HEK293T (cell line): ENCODE measurements at regions not wholly inside any gene's neighbourhood (a gene's known extent, or its start where the extent isn't known, plus 50 kb on each side); places are given as distances from the start of the nearest gene placed in this dataset.

Experiments
- ELF4 ChIP-seq: fragments of 450-650 bp; IDR thresholded peaks from 2 replicates; pipeline ENCODE4 v1.6.1; 2017; ENCODE audit warnings: antibody characterized with exemption
- FOXM1 ChIP-seq: fragments of 450-650 bp; IDR thresholded peaks from 2 replicates; pipeline ENCODE4 v1.6.1; 2017; ENCODE audit warnings: mild to moderate bottlenecking, borderline replicate concordance
- NFRKB ChIP-seq: fragments of 450-650 bp; IDR thresholded peaks from 2 replicates; pipeline ENCODE4 v1.6.1; 2016; ENCODE audit warnings: mild to moderate bottlenecking, moderate library complexity
- SP1 ChIP-seq: fragments of 450-650 bp; IDR thresholded peaks from 2 replicates; pipeline ENCODE4 v1.6.1; 2017
- SUZ12 ChIP-seq: fragments of 450-650 bp; IDR thresholded peaks from 2 replicates; pipeline ENCODE4 v1.6.1; 2016; ENCODE audit warnings: mild to moderate bottlenecking
- TARDBP ChIP-seq: fragments of 450-650 bp; IDR thresholded peaks from 2 replicates; pipeline ENCODE4 v1.6.1; 2016

DNA sequence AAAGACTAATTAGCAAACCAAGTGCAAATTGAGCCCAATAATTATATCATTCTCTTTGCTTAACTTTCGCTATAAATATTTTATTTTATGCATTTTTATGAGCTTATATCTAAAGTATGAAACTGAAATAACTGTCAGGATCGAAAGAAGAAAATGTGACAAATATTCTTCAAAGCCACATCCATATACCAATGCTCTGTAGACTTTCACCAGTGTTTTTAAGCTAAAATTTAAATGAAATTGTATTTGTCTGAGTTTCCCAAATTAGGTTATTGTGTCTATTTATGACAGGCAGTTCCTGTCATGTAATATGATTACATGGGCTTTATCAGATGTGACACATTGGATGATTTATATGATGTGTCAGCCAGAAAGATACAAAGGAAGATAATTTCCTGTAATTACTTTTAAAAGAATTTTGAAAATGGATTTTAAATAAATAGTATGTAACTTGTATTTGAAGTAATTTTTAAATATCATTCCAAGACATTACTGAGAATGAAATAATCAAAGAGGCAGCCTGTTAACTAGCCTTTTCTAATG, 317.9 kb upstream of the KLF6 start:
- no peak for TF ChIP-seq SP1
- no peak for TF ChIP-seq FOXM1
- TF ChIP-seq TARDBP, result no peak
- no peak for TF ChIP-seq NFRKB
- no peak for TF ChIP-seq SUZ12
- TF ChIP-seq ELF4, result no peak
